GM12878 (cell line): ENCODE measurements at regions not wholly inside any gene's neighbourhood (a gene's known extent, or its start where the extent isn't known, plus 50 kb on each side); places are given as distances from the start of the nearest gene placed in this dataset.

Experiments
- ATAC-seq: fragments of 200-7000 bp; cut with Tn5 transposase; 3 replicates; pipeline ENCODE4 v1.9.1; 2020; ENCODE audit warnings: mild to moderate bottlenecking, moderate library complexity
- BruUV-seq: library from RNA; stranded (reverse); fragments of 400-500 nt; replicated peaks from 2 replicates; lab custom pipeline; 2021; lab: Mats Ljungman, UMichigan
- CTCF ChIA-PET: fragments of 300-600 bp; sonication (Branson Sonifier 250); formaldehyde crosslinking; extraction: SDS; loops from one replicate; lab custom pipeline; 2021; ENCODE audit warnings: inconsistent platforms; lab: Yijun Ruan, JAX
- POLR2A ChIA-PET: fragments of 350-600 bp; formaldehyde crosslinking; extraction: SDS; loops from one replicate; lab custom pipeline; 2021; ENCODE audit warnings: inconsistent platforms; lab: Charles Lee
- RAD21 ChIA-PET: fragments of 300-600 bp; sonication (Branson Sonifier 250); formaldehyde crosslinking; loops from one replicate; lab custom pipeline; 2023; ENCODE audit warnings: antibody characterized with exemption; ENCODE audit not compliant: unreplicated experiment; lab: Charles Lee
- SMC1A ChIA-PET: fragments of 300-600 bp; sonication (Branson Sonifier 250); formaldehyde crosslinking; loops from one replicate; lab custom pipeline; 2023; ENCODE audit not compliant: unreplicated experiment, uncharacterized antibody; lab: Charles Lee
- DNase-seq: peaks from one replicate; pipeline ENCODE4 v3.0.0-alpha.2; 2011; ENCODE audit warnings: low read depth, low spot score
- FAIRE-seq: peaks from 3 replicates; lab custom pipeline; 2011; peaks lifted over from hg19 to GRCh38; lab: Jason Lieb, UNC
- H2AFZ ChIP-seq: 2 replicates; pipeline ENCODE4 v1.6.0; 2011; ENCODE audit warnings: low read depth, low read length, control low read depth; ENCODE audit not compliant: control insufficient read depth
- H3K27ac ChIP-seq: 2 replicates; pipeline ENCODE4 v1.5.1; 2011; ENCODE audit warnings: control low read depth; ENCODE audit not compliant: control insufficient read depth, insufficient read depth
- H3K27me3 ChIP-seq, 2 experiments: replicated peaks in 1 of 2; 2 replicates each; pipeline versions ENCODE4 v1.6.0 to v1.6.1; 2011; ENCODE audit warnings: low read length in 1 of 2; ENCODE audit not compliant: control insufficient read depth in 2 of 2, insufficient read depth in 2 of 2
- H3K36me3 ChIP-seq, 2 experiments: 2 replicates each; pipeline ENCODE4 v1.5.1; 2011; ENCODE audit warnings: low read length in 1 of 2; ENCODE audit not compliant: control insufficient read depth in 2 of 2, insufficient read depth in 2 of 2
- H3K4me1 ChIP-seq: 2 replicates; pipeline ENCODE4 v1.6.1; 2011; ENCODE audit warnings: mild to moderate bottlenecking, low read length, moderate library complexity, mixed read lengths; ENCODE audit not compliant: control insufficient read depth, insufficient read depth
- H3K4me2 ChIP-seq: 2 replicates; pipeline ENCODE4 v1.6.0; 2011; ENCODE audit warnings: control low read depth; ENCODE audit not compliant: control insufficient read depth, insufficient read depth
- H3K4me3 ChIP-seq: fragments of 200-600 bp; sonication (generic); 2 replicates; pipeline ENCODE4 v1.5.1; 2016
- H3K79me2 ChIP-seq: 2 replicates; pipeline ENCODE4 v1.6.0; 2011; ENCODE audit warnings: low read length; ENCODE audit not compliant: control insufficient read depth, insufficient read depth
- H3K9ac ChIP-seq: 2 replicates; pipeline ENCODE4 v1.8.0; 2011; ENCODE audit warnings: low read length, control low read depth, mixed read lengths; ENCODE audit not compliant: control insufficient read depth, insufficient read depth
- H3K9me3 ChIP-seq: replicated peaks from 3 replicates; pipeline ENCODE4 v1.5.1; 2011; ENCODE audit warnings: mild to moderate bottlenecking, low read length; ENCODE audit not compliant: control insufficient read depth, insufficient read depth
- H4K20me1 ChIP-seq: 2 replicates; pipeline ENCODE4 v1.6.0; 2011; ENCODE audit not compliant: control insufficient read depth, insufficient read depth
- BHLHE40 ChIP-seq, 2 experiments: fragments of 450-650 bp in 1 of 2; IDR thresholded peaks; 2 replicates each; pipeline ENCODE4 v1.6.1; 2011 to 2017; ENCODE audit warnings: low read depth in 2 of 2, borderline replicate concordance in 1 of 2, improper control_type of control experiment in 1 of 2, low read length in 1 of 2, mild to moderate bottlenecking in 1 of 2
- CBX5 ChIP-seq: sonication (generic); IDR thresholded peaks from 2 replicates; pipeline ENCODE4 v1.6.1; 2016; ENCODE audit warnings: low read depth, moderate library complexity, mild to moderate bottlenecking, inconsistent platforms
- CTCF ChIP-seq, 3 experiments: IDR thresholded peaks in 2 of 3; conservative IDR thresholded peaks in 1 of 3; 2 replicates each; pipeline ENCODE4 v1.5.1; 2011; ENCODE audit warnings: low read depth in 3 of 3, low read length in 3 of 3, mild to moderate bottlenecking in 3 of 3, control low read depth in 2 of 3, moderate library complexity in 2 of 3, inconsistent platforms in 1 of 3, mixed read lengths in 1 of 3; ENCODE audit not compliant: control insufficient read depth in 2 of 3, insufficient read depth in 1 of 3; ENCODE audit errors: extremely low read depth in 1 of 3
- E2F4 ChIP-seq: IDR thresholded peaks from 2 replicates; pipeline ENCODE4 v1.6.1; 2012; ENCODE audit warnings: low read depth, low read length, improper control_type of control experiment
- E2F8 ChIP-seq: fragments of 450-650 bp; IDR thresholded peaks from 2 replicates; pipeline ENCODE4 v1.6.1; 2018; ENCODE audit warnings: mild to moderate bottlenecking, low read depth, moderate library complexity; ENCODE audit not compliant: partially characterized antibody
- ETV6 ChIP-seq, 2 experiments: fragments of 450-650 bp in 1 of 2; IDR thresholded peaks in 1 of 2; conservative IDR thresholded peaks in 1 of 2; 2 replicates each; pipeline ENCODE4 v1.6.1; 2014; ENCODE audit warnings: antibody characterized with exemption in 1 of 2, borderline replicate concordance in 1 of 2, low read depth in 1 of 2, mild to moderate bottlenecking in 1 of 2, moderate library complexity in 1 of 2
- GATAD2B ChIP-seq: fragments of 450-650 bp; conservative IDR thresholded peaks from 2 replicates; pipeline ENCODE4 v1.6.1; 2017; ENCODE audit warnings: low read depth, mild to moderate bottlenecking, moderate library complexity
- NFIC ChIP-seq: IDR thresholded peaks from 2 replicates; pipeline ENCODE4 v1.6.1; 2012; ENCODE audit warnings: low read depth, mild to moderate bottlenecking, inconsistent platforms, low read length, moderate library complexity
- NFXL1 ChIP-seq: fragments of 450-650 bp; IDR thresholded peaks from 2 replicates; pipeline ENCODE4 v1.6.1; 2017; ENCODE audit warnings: antibody characterized with exemption, mild to moderate bottlenecking, borderline replicate concordance
- NR2C1 ChIP-seq: fragments of 450-650 bp; IDR thresholded peaks from 2 replicates; pipeline ENCODE4 v1.6.1; 2017; ENCODE audit warnings: antibody characterized with exemption, mild to moderate bottlenecking, moderate library complexity
- PKNOX1 ChIP-seq: fragments of 450-650 bp; IDR thresholded peaks from 2 replicates; pipeline ENCODE4 v1.6.1; 2016; ENCODE audit warnings: mild to moderate bottlenecking
- RBBP5 ChIP-seq: fragments of 200-600 bp; sonication (generic); conservative IDR thresholded peaks from 2 replicates; pipeline ENCODE4 v1.6.1; 2016
- RFX5 ChIP-seq: IDR thresholded peaks from 2 replicates; pipeline ENCODE4 v1.6.1; 2011; ENCODE audit warnings: low read depth, low read length, improper control_type of control experiment
- SP1 ChIP-seq: IDR thresholded peaks from one replicate; pipeline ENCODE4 v1.6.1; 2011; ENCODE audit warnings: low read depth, low read length
- SPI1 ChIP-seq: IDR thresholded peaks from 2 replicates; pipeline ENCODE4 v1.6.1; 2011; ENCODE audit warnings: low read depth, mild to moderate bottlenecking, low read length, moderate library complexity, borderline replicate concordance; ENCODE audit not compliant: insufficient read depth
- SRF ChIP-seq, 2 experiments: IDR thresholded peaks; 2 replicates each; pipeline ENCODE4 v1.6.1; 2011; ENCODE audit warnings: low read depth in 2 of 2, low read length in 2 of 2, mild to moderate bottlenecking in 1 of 2, moderate library complexity in 1 of 2
- TCF7 ChIP-seq: IDR thresholded peaks from 2 replicates; pipeline ENCODE4 v1.6.1; 2014; ENCODE audit warnings: antibody characterized with exemption, borderline replicate concordance
- ZNF622 ChIP-seq: fragments of 450-650 bp; IDR thresholded peaks from 2 replicates; pipeline ENCODE4 v1.6.1; 2017; ENCODE audit warnings: mild to moderate bottlenecking, inconsistent platforms
- WGBS: methylation state at CpG from one replicate; pipeline ENCODE4 v1.1.6; 2016; ENCODE audit warnings: low lambda C conversion rate; ENCODE audit not compliant: insufficient replicate concordance, insufficient coverage; ENCODE audit errors: missing lambda C conversion rate; 5-methylcytosine and 5-hydroxymethylcytosine counted together
- in situ Hi-C: fragments of 300-500 bp; cut with MboI; formaldehyde crosslinking; loops from 9 replicates; pipeline ENCODE4 v1.14.3; 2018; ENCODE audit warnings: mixed read lengths
- intact Hi-C: fragments of 100-400 bp; cut with micrococcal nuclease; formaldehyde crosslinking; loops from one replicate; pipeline ENCODE4 v1.14.2; 2022; ENCODE audit not compliant: unreplicated experiment

- no peak for TF ChIP-seq E2F8
- TF ChIP-seq SPI1, result no peak
- no peak for TF ChIP-seq SRF (IDR thresholded peaks at IDR 0.05; ENCODE audit: low read depth in 2 of 2, low read length in 2 of 2)
- TF ChIP-seq CBX5, result no peak
- TF ChIP-seq RBBP5, result no peak
These were observed 97.0 kb downstream of the ARRDC4 start (continued) for GRCh38 chr15:98057453-98057852.

GRCh38 chr15:98062869-98063268 lies 102.4 kb downstream of the ARRDC4 start:
- no TSS peak for BruUV-seq
- no peak for TF ChIP-seq SP1
- no peak for TF ChIP-seq E2F4
- TF ChIP-seq RFX5, result no peak
- no peak for TF ChIP-seq GATAD2B
- TF ChIP-seq NFIC, result no peak
- TF ChIP-seq TCF7, result no peak
- no peak for TF ChIP-seq BHLHE40 (IDR thresholded peaks at IDR 0.05; ENCODE audit: borderline replicate concordance in 1 of 2, low read depth in 2 of 2, low read length in 1 of 2)
- no peak for TF ChIP-seq PKNOX1
- TF ChIP-seq CTCF (IDR thresholded peaks at IDR 0.05 in 2 of 3, conservative IDR thresholded peaks at IDR 0.05 in 1 of 3; ENCODE audit: control insufficient read depth in 2 of 3, extremely low read depth in 1 of 3, insufficient read depth in 1 of 3, low read depth in 3 of 3, low read length in 3 of 3), result no peak
- TF ChIP-seq NR2C1, result no peak
- no peak for TF ChIP-seq NFXL1
- no peak for TF ChIP-seq ZNF622
- TF ChIP-seq ETV6 (conservative IDR thresholded peaks at IDR 0.05 in 1 of 2, IDR thresholded peaks at IDR 0.05 in 1 of 2; ENCODE audit: borderline replicate concordance in 1 of 2, low read depth in 1 of 2), result no peak

More at GRCh38 chr15:98062869-98063268, 102.4 kb downstream of the ARRDC4 start:
- DNase-seq (no peak), FAIRE-seq (no peak), ATAC-seq (no peak)
- Histone ChIP-seq H2AFZ (no peak overlapping the region), H3K27ac (no peak overlapping the region), H3K36me3 (no peaks in the 10 kb centered on the region), H3K4me1 (no peaks in the 10 kb centered on the region), H3K9me3 (no peaks in the 10 kb centered on the region), H3K4me3 (no peak overlapping the region), H3K4me2 (no peak overlapping the region), H3K27me3 (no peaks in the 10 kb centered on the region), H3K79me2 (no peaks in the 10 kb centered on the region), H3K9ac (no peak overlapping the region), H4K20me1 (no peaks in the 10 kb centered on the region)
- in situ Hi-C loops (no loop called here), intact Hi-C loops (no loop called here)
- POLR2A ChIA-PET, result no interaction called here
- CTCF ChIA-PET, result no interaction called here
- RAD21 ChIA-PET, result no interaction called here
- SMC1A ChIA-PET, result no interaction called here
- WGBS, result 0% methylated on average over 3 of the region's 3 CpGs
